CD4-positive, alpha-beta T cell (primary cell): ENCODE measurements at regions not wholly inside any gene's neighbourhood (a gene's known extent, or its start where the extent isn't known, plus 50 kb on each side); places are given as distances from the start of the nearest gene placed in this dataset.

Experiments used
- ATAC-seq: fragments of 200-7000 bp; cut with Tn5 transposase; one replicate; pipeline ENCODE4 v1.10.0; 2022; ENCODE audit warnings: mild to moderate bottlenecking; ENCODE audit not compliant: poor library complexity
- CTCF ChIA-PET: fragments of 350-600 bp; sonication (Branson Sonifier 250); formaldehyde crosslinking; loops from one replicate; lab custom pipeline; 2021; ENCODE audit warnings: antibody characterized with exemption, inconsistent platforms; lab: Charles Lee
- POLR2A ChIA-PET: fragments of 350-600 bp; sonication (Branson Sonifier 250); formaldehyde crosslinking; loops from one replicate; lab custom pipeline; 2021; ENCODE audit warnings: antibody characterized with exemption, inconsistent platforms; lab: Charles Lee
- DNase-seq, 14 experiments: peaks; one replicate each; pipeline ENCODE4 v3.0.0-alpha.2; 2013 to 2020; ENCODE audit warnings: mixed read lengths in 2 of 14
- H3K27ac ChIP-seq, 2 donors: one replicate each; pipeline versions ENCODE4 v1.5.1 to v1.7.0; 2013; ENCODE audit warnings: low read length in 2 of 2, low read depth in 1 of 2, mild to moderate bottlenecking in 1 of 2
- H3K27me3 ChIP-seq, 2 experiments: 1 replicate in 1 of 2; 2 replicates in 1 of 2; pipeline versions ENCODE4 v1.6.1 to v1.7.0; 2013; ENCODE audit warnings: low read length in 2 of 2, control low read depth in 1 of 2, mild to moderate bottlenecking in 1 of 2, moderate library complexity in 1 of 2; ENCODE audit not compliant: insufficient read depth in 2 of 2, control insufficient read depth in 1 of 2
- H3K36me3 ChIP-seq: one replicate; pipeline ENCODE4 v1.6.1; 2013; ENCODE audit warnings: low read length, control low read depth; ENCODE audit not compliant: insufficient read depth
- H3K4me1 ChIP-seq: one replicate; pipeline ENCODE4 v1.6.1; 2013; ENCODE audit warnings: low read length, control low read depth; ENCODE audit not compliant: insufficient read depth
- H3K4me3 ChIP-seq: one replicate; pipeline ENCODE4 v1.5.1; 2013; ENCODE audit warnings: mild to moderate bottlenecking, low read length, moderate library complexity
- H3K9me3 ChIP-seq, 2 experiments: 1 replicate in 1 of 2; 2 replicates in 1 of 2; pipeline versions ENCODE4 v1.6.1 to v1.7.0; 2013; ENCODE audit warnings: low read length in 2 of 2, mild to moderate bottlenecking in 2 of 2, control low read depth in 1 of 2, moderate library complexity in 1 of 2; ENCODE audit not compliant: control insufficient read depth in 1 of 2, insufficient read depth in 1 of 2
- H3K27ac Mint-ChIP-seq: one replicate; pipeline ENCODE4 v1.8.0; 2020; ENCODE audit warnings: mixed read lengths
- H3K27me3 Mint-ChIP-seq: one replicate; pipeline ENCODE4 v1.8.0; 2021; ENCODE audit warnings: mixed read lengths
- H3K36me3 Mint-ChIP-seq: one replicate; pipeline ENCODE4 v1.8.0; 2021; ENCODE audit warnings: low read depth, mixed read lengths
- H3K4me1 Mint-ChIP-seq: one replicate; pipeline ENCODE4 v1.8.0; 2021; ENCODE audit warnings: low read depth, mixed read lengths
- H3K4me3 Mint-ChIP-seq: one replicate; pipeline ENCODE4 v1.8.0; 2020; ENCODE audit warnings: mild to moderate bottlenecking, mixed read lengths
- H3K9me3 Mint-ChIP-seq: one replicate; pipeline ENCODE4 v1.8.0; 2020; ENCODE audit warnings: mixed read lengths
- intact Hi-C, 2 experiments: fragments of 100-400 bp; cut with DNase I in 1 of 2; cut with micrococcal nuclease in 1 of 2; formaldehyde crosslinking; loops; one replicate each; pipeline versions ENCODE4 v1.15.1 to v1.9.0; 2023 to 2025; cut with DNase I, micrococcal nuclease
- TF ChIP-seq, protein P1 (sequence below): fragments of 200-600 bp; IDR thresholded peaks from one replicate; pipeline ENCODE4 v1.8.0; 2022; ENCODE audit warnings: antibody characterized with exemption, mild to moderate bottlenecking

DNA sequence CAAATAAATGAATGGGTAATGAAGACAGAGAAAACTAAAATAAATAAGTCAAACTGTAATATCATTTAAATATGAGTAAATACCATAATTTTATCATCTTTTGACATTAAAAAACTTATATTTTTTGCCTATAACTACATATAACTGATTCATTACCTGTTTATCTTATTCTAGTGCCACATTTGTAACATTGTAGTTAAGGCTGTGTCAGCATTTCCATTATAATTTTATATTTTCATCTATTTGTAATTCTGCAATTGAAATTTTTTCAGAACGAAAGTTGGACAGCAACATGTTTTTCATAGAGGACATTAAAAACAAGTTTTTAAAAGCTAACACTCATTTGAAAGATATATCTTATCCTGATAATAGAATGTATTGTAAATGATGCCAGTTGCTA is 1286.5 kb downstream of the LRFN5 start:
- no peak overlapping the region for H3K27ac Mint-ChIP-seq

DNA sequence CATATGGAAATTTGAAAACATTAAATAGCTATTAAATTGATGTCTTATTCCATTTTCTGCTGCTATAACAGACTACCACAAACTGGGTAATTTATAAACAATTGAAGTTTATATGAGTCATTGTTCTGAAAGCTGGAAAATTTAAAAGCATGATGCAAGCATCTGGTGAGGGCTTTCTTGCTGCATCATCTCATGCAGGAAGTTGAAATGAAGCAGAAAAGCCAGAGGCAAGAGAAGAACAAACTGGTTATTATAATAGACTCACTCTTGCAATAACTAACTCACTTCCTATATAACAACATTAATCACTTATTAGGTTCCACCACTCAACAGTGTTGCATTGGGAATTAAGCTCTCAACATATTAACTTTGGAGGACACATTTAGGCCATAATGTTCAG is 1277.4 kb downstream of the LRFN5 start:
- intact Hi-C loops = no loop called here
- Histone ChIP-seq H3K4me1 (no peaks in the 10 kb centered on the region), H3K36me3 (no peaks in the 10 kb centered on the region), H3K4me3 (no peak overlapping the region), H3K27ac (no peak overlapping the region), H3K27me3 (no peaks in the 10 kb centered on the region), H3K9me3 (no peaks in the 10 kb centered on the region)
- no peak for ATAC-seq
- Mint-ChIP-seq H3K27ac (no peak overlapping the region), H3K4me3 (no peak overlapping the region), H3K4me1 (no peaks in the 10 kb centered on the region), H3K36me3 (no peaks in the 10 kb centered on the region), H3K27me3 (no peaks in the 10 kb centered on the region), H3K9me3 (peaks cover 1% of the 10 kb centered on the region)
- ChIA-PET CTCF (no interaction called here), POLR2A (interaction anchor here (0.6 kb wide), 1 partner anchor 244 kb away, joined by 4 read pairs; no protein-coding TSS in a partner anchor)
- peak in 2 of 14 experiments; percentile 11 to 16 for DNase-seq
- TF ChIP-seq, protein P1, sequence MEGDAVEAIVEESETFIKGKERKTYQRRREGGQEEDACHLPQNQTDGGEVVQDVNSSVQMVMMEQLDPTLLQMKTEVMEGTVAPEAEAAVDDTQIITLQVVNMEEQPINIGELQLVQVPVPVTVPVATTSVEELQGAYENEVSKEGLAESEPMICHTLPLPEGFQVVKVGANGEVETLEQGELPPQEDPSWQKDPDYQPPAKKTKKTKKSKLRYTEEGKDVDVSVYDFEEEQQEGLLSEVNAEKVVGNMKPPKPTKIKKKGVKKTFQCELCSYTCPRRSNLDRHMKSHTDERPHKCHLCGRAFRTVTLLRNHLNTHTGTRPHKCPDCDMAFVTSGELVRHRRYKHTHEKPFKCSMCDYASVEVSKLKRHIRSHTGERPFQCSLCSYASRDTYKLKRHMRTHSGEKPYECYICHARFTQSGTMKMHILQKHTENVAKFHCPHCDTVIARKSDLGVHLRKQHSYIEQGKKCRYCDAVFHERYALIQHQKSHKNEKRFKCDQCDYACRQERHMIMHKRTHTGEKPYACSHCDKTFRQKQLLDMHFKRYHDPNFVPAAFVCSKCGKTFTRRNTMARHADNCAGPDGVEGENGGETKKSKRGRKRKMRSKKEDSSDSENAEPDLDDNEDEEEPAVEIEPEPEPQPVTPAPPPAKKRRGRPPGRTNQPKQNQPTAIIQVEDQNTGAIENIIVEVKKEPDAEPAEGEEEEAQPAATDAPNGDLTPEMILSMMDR = no peak

More for the DNA sequence above, 1286.5 kb downstream of the LRFN5 start:
- H3K27ac ChIP-seq = no peak overlapping the region
- DNase-seq = no peak
- no peaks in the 10 kb centered on the region for H3K27me3 ChIP-seq
- no peaks in the 10 kb centered on the region for H3K4me1 Mint-ChIP-seq
- H3K9me3 ChIP-seq = peaks cover 0 to 4% of the 10 kb centered on the region in 2 experiments
- POLR2A ChIA-PET = no interaction called here
- no peaks in the 10 kb centered on the region for H3K27me3 Mint-ChIP-seq
- H3K9me3 Mint-ChIP-seq = peaks cover 13% of the 10 kb centered on the region
- TF ChIP-seq, protein P1 = no peak
- ATAC-seq = no peak
- H3K36me3 ChIP-seq = no peaks in the 10 kb centered on the region
- no peaks in the 10 kb centered on the region for H3K4me1 ChIP-seq
- intact Hi-C loops = no loop called here
- H3K36me3 Mint-ChIP-seq = no peaks in the 10 kb centered on the region
- H3K4me3 Mint-ChIP-seq = no peak overlapping the region
- CTCF ChIA-PET = no interaction called here
- H3K4me3 ChIP-seq = no peak overlapping the region

DNA sequence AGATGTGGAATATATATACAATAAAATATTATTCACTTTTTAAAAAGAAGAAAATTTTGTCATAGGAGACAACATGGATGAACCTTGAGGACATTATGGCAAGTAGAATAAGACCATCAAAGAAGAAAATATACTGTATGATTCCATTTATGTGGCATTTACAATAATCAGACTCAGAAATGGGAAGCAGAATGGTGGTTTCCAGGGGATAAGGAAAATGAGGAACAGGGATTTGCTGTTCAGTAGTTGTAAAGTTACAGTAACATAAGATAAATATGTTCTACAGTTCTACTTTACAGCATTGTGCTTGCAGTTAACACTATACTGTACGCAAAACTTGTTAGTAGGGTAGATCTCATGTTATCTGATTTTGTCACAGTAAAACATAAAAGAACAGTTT is 1271.0 kb downstream of the LRFN5 start:
- Mint-ChIP-seq H3K36me3 (no peaks in the 10 kb centered on the region), H3K9me3 (peaks cover 2% of the 10 kb centered on the region), H3K27me3 (no peaks in the 10 kb centered on the region), H3K27ac (no peak overlapping the region), H3K4me3 (no peak overlapping the region), H3K4me1 (no peaks in the 10 kb centered on the region)
- ChIA-PET POLR2A (no interaction called here), CTCF (no interaction called here)
- H3K27me3 ChIP-seq = no peaks in the 10 kb centered on the region
- DNase-seq = no peak
- no peaks in the 10 kb centered on the region for H3K4me1 ChIP-seq
- peaks cover 0 to 3% of the 10 kb centered on the region in 2 experiments for H3K9me3 ChIP-seq
- H3K36me3 ChIP-seq = no peaks in the 10 kb centered on the region
- TF ChIP-seq, protein P1 = no peak
- intact Hi-C loops = no loop called here
- no peak overlapping the region for H3K4me3 ChIP-seq
- ATAC-seq = no peak
- no peak overlapping the region for H3K27ac ChIP-seq
